Astrocyte (in vitro differentiated cells and primary cell): ENCODE measurements at regions not wholly inside any gene's neighbourhood (a gene's known extent, or its start where the extent isn't known, plus 50 kb on each side); places are given as distances from the start of the nearest gene placed in this dataset.
"Not testable (repeated sequence)": the region's sequence is repeated elsewhere in the genome, so short reads cannot be mapped to it uniquely, and the experiment has no call there.

Experiments
- DNase-seq: peaks from one replicate; pipeline ENCODE4 v3.0.0-alpha.2; 2010; ENCODE audit warnings: low read depth
- FAIRE-seq: peaks from 2 replicates; lab custom pipeline; 2011; peaks lifted over from hg19 to GRCh38; lab: Jason Lieb, UNC
- H2AFZ ChIP-seq: 2 replicates; pipeline ENCODE4 v1.6.0; 2012; ENCODE audit warnings: low read depth, low read length, inconsistent platforms
- H3K27ac ChIP-seq: 2 replicates; pipeline ENCODE4 v1.5.1; 2011; ENCODE audit warnings: low read depth, low read length, inconsistent platforms
- H3K27me3 ChIP-seq: 2 replicates; pipeline ENCODE4 v1.6.0; 2011; ENCODE audit warnings: low read length, inconsistent platforms; ENCODE audit not compliant: insufficient read depth
- H3K36me3 ChIP-seq: 2 replicates; pipeline ENCODE4 v1.5.1; 2011; ENCODE audit warnings: low read length, inconsistent platforms; ENCODE audit not compliant: insufficient read depth
- H3K4me1 ChIP-seq: 2 replicates; pipeline ENCODE4 v1.5.1; 2011; ENCODE audit warnings: low read length, inconsistent platforms; ENCODE audit not compliant: insufficient read depth
- H3K4me2 ChIP-seq: 2 replicates; pipeline ENCODE4 v1.6.0; 2012; ENCODE audit warnings: low read length, inconsistent platforms
- H3K4me3 ChIP-seq: 2 replicates; pipeline ENCODE4 v1.5.1; 2011; ENCODE audit warnings: low read depth, mild to moderate bottlenecking, low read length, inconsistent platforms; ENCODE audit not compliant: insufficient read depth
- H3K79me2 ChIP-seq: 2 replicates; pipeline ENCODE4 v1.6.0; 2012; ENCODE audit warnings: mild to moderate bottlenecking, low read length, inconsistent platforms; ENCODE audit not compliant: insufficient read depth
- H3K9ac ChIP-seq: 2 replicates; pipeline ENCODE4 v1.6.0; 2012; ENCODE audit warnings: mild to moderate bottlenecking, low read length, inconsistent platforms
- H3K9me3 ChIP-seq: 2 replicates; pipeline ENCODE4 v1.5.1; 2012; ENCODE audit warnings: low read depth, mild to moderate bottlenecking, low read length, inconsistent platforms; ENCODE audit not compliant: insufficient read depth
- H4K20me1 ChIP-seq: 2 replicates; pipeline ENCODE4 v1.6.0; 2012; ENCODE audit warnings: low read length, inconsistent platforms; ENCODE audit not compliant: insufficient read depth
- H3K27ac Mint-ChIP-seq: one replicate; pipeline ENCODE4 v1.8.0; 2021; ENCODE audit warnings: mild to moderate bottlenecking, mixed read lengths; ENCODE audit not compliant: unreplicated experiment
- H3K27me3 Mint-ChIP-seq: one replicate; pipeline ENCODE4 v1.8.0; 2021; ENCODE audit warnings: low read depth, mixed read lengths; ENCODE audit not compliant: unreplicated experiment
- H3K36me3 Mint-ChIP-seq: one replicate; pipeline ENCODE4 v1.8.0; 2021; ENCODE audit warnings: low read depth, mixed read lengths; ENCODE audit not compliant: unreplicated experiment
- H3K4me1 Mint-ChIP-seq: one replicate; pipeline ENCODE4 v1.8.0; 2021; ENCODE audit warnings: low read depth, mixed read lengths; ENCODE audit not compliant: unreplicated experiment
- H3K4me3 Mint-ChIP-seq: one replicate; pipeline ENCODE4 v1.8.0; 2021; ENCODE audit warnings: mild to moderate bottlenecking, moderate library complexity, mixed read lengths; ENCODE audit not compliant: unreplicated experiment
- H3K9me3 Mint-ChIP-seq: one replicate; pipeline ENCODE4 v1.8.0; 2021; ENCODE audit warnings: mild to moderate bottlenecking, mixed read lengths; ENCODE audit not compliant: unreplicated experiment
- CTCF ChIP-seq: IDR thresholded peaks from 2 replicates; pipeline ENCODE4 v1.5.1; 2011; ENCODE audit warnings: low read depth, mild to moderate bottlenecking, inconsistent platforms, low read length, moderate library complexity; ENCODE audit not compliant: insufficient read depth
- EZH2 ChIP-seq: IDR thresholded peaks from 2 replicates; pipeline ENCODE4 v1.6.1; 2012; ENCODE audit warnings: mild to moderate bottlenecking, low read length, inconsistent platforms; ENCODE audit not compliant: insufficient read depth

GRCh38 chr13:51170128-51170497 is 52.1 kb upstream of the FAM124A start:
- not testable (repeated sequence) for H3K27ac ChIP-seq, H3K79me2 ChIP-seq, H3K36me3 ChIP-seq, H3K4me2 ChIP-seq, H4K20me1 ChIP-seq, H3K4me3 ChIP-seq, H3K4me1 ChIP-seq, H3K4me1 Mint-ChIP-seq, H2AFZ ChIP-seq, H3K9ac ChIP-seq, DNase-seq, H3K27ac Mint-ChIP-seq, H3K9me3 ChIP-seq, H3K9me3 Mint-ChIP-seq, FAIRE-seq, H3K36me3 Mint-ChIP-seq
- H3K27me3 ChIP-seq = peaks cover 14% of the 10 kb centered on the region
- Mint-ChIP-seq H3K4me3 (peak overlapping the region; percentile 70), H3K27me3 (peaks cover 68% of the 10 kb centered on the region)

GRCh38 chr13:51169303-51170127 is 52.7 kb upstream of the FAM124A start:
- H3K4me1 Mint-ChIP-seq, H3K27ac Mint-ChIP-seq, H3K36me3 ChIP-seq, FAIRE-seq, H3K9ac ChIP-seq, H3K9me3 Mint-ChIP-seq, H3K9me3 ChIP-seq, H3K4me1 ChIP-seq, H3K4me2 ChIP-seq, H3K4me3 ChIP-seq, H2AFZ ChIP-seq, H3K27ac ChIP-seq, H3K4me3 Mint-ChIP-seq, H4K20me1 ChIP-seq, DNase-seq, H3K79me2 ChIP-seq, H3K36me3 Mint-ChIP-seq: not testable (repeated sequence)
- peaks cover 14% of the 10 kb centered on the region for H3K27me3 ChIP-seq
- peaks cover 64% of the 10 kb centered on the region for H3K27me3 Mint-ChIP-seq

GRCh38 chr13:51168623-51169022 is 53.6 kb upstream of the FAM124A start:
- H3K79me2 ChIP-seq = no peaks in the 10 kb centered on the region
- FAIRE-seq = no peak
- no peak overlapping the region for H3K27ac ChIP-seq

More at GRCh38 chr13:51168623-51169022, 53.6 kb upstream of the FAM124A start:
- Mint-ChIP-seq H3K36me3 (no peaks in the 10 kb centered on the region), H3K4me1 (peaks cover 3% of the 10 kb centered on the region), H3K27ac (no peak overlapping the region), H3K4me3 (no peak overlapping the region), H3K27me3 (peaks cover 63% of the 10 kb centered on the region), H3K9me3 (peaks cover 4% of the 10 kb centered on the region)
- peaks cover 14% of the 10 kb centered on the region for H3K27me3 ChIP-seq
- no peaks in the 10 kb centered on the region for H3K4me1 ChIP-seq
- H2AFZ ChIP-seq = no peak overlapping the region
- H3K4me3 ChIP-seq = no peak overlapping the region
- no peak overlapping the region for H3K9ac ChIP-seq
- TF ChIP-seq EZH2 (no peak), CTCF (no peak)
- no peaks in the 10 kb centered on the region for H4K20me1 ChIP-seq
- DNase-seq = no peak
- no peaks in the 10 kb centered on the region for H3K9me3 ChIP-seq
- H3K36me3 ChIP-seq = no peaks in the 10 kb centered on the region
- no peak overlapping the region for H3K4me2 ChIP-seq
